Stimulated activated CD4-positive, alpha-beta T cell treated with anti-CD3 and anti-CD28 coated beads, Interleukin-2, amount 100 ng/mL, for 24 hours (primary cell): ENCODE measurements at regions not wholly inside any gene's neighbourhood (a gene's known extent, or its start where the extent isn't known, plus 50 kb on each side); places are given as distances from the start of the nearest gene placed in this dataset.
"Not testable (repeated sequence)": the region's sequence is repeated elsewhere in the genome, so short reads cannot be mapped to it uniquely, and the experiment has no call there.

Source experiments
- DNase-seq, 2 donors: peaks; one replicate each; pipeline ENCODE4 v3.0.0-alpha.2; 2020

DNA sequence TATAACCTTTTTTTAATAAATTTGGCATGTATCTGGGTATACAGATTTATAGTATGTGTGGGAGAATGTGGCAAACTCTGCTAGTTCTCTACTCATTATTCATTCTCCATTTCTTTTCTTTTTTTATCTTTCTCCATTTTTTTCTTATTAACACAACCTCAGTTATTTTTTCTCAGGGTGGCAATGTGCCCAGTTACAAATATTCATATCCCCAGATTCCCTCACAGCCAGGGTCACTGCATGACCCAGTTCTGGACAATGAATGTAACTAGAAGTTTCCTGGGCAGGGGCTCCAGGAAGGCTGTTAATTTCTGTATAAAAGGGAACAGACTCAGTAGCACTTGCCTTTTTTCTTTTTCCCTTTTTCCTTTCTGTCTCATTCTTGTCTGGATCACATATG, 95.6 kb downstream of the VCPKMT start:
- DNase-seq: no peak

DNA sequence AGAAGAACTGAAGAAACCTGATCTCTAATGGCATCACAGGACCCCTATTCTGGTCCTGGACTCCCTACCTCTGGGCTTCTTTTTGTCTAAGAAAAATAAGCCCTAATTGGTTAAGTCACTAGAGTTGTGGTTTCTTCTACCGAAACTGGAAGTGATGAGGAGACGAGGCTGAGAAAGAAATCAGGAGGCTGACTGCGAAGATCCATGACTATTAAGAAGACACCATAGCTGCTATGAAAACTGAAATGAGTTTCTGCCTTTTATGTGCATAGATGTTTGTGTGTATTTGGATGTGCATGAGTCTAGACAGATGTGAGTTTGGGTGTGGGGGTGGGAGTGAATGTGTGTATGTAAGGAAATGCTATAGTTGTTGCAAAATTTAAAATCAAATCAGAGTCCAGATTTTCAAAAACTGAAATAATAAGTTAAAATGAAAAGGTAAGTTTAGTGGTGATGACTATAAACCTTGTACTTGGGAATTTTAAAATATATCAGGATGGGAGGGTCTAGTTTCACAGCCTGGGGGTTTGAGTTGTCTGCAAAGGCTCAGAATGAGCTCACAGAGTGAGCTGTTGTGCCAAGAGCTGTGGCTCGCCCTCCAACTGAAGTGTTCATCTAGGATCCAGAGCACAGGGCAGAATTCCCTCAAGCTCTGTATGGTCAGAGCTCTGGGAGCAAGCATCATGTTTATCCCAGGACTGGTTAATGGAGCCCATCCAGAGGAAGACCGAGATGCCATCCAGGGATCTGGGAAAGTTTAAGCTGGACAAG, 94.9 kb downstream of the VCPKMT start:
- DNase-seq: no peak

DNA sequence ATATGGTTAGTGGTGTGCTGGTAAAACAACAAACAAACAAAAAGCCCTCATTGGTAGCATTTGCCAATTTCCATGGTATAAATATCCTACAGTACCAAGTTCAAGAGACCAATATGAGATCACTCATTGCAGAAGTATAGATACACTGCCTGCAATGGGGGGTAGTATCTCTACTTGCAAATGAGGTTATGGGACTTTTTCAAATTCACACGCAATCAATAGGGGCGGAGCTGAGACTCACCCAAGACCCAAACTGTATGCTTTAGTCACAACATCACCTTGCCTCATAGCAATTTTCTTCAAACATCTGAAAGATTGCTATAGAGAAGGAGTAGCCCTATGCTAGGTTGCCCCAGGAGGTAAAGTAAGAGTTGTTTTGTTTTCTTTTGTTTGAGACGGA, 93.7 kb downstream of the VCPKMT start:
- DNase-seq: no peak

DNA sequence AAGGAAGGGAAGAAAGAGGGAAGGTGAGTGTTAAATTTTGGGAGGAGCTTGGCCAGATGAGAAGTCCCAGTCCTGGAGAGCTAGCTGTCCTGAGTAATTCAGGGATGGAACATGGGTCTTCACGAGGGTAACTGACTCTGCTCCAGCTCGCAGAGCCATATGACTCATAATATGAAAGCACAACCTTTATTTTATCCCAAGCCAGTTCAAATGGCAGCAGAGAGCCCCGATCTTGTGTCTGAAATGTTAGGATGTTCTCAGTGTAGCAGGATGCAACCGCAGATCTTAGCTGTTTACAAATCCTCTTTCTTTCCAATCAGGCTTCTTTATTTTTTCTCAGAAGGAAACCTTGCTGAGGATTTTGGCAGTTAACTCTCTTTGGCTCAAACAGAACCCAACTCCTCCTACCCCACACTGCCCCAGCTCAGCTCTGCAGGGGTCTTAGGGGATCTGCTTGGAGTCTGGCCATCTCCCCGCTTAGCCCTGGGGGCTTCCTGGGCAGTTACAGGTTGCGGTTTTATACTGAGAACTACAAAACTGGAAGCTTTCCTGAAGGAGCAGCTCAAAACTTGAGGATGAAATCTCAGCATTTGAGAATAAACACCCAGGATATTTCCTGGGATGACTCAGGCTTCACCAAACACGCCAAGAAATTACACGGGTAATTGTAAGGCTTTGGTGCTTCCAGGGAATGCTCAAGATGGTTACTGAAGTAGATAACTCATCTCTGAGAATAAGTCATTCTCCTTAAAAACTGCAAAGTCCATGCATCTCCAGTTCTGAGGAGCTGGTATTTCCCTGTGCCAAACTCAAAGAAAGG, 92.5 kb downstream of the VCPKMT start:
- DNase-seq: no peak

DNA sequence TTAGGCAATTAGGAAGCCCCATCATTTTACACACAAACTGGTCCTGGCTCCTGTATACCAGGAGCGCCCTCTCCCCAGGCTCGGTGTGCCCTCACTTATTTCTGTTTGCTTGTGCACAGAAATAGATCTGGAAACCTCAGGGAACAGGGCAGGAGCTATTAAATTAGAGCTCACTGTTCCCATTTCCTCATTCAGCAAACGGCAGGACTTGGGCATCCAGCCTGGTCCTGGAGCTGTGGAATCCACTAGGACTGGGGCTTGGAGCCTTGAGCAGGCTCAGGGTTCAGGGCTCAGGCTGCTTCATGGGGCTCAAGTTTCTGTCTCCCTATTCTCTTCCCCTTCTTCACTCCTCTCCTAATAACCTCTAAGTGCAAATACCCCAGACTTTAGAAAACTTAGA, 91.3 kb downstream of the VCPKMT start:
- no peak for DNase-seq

DNA sequence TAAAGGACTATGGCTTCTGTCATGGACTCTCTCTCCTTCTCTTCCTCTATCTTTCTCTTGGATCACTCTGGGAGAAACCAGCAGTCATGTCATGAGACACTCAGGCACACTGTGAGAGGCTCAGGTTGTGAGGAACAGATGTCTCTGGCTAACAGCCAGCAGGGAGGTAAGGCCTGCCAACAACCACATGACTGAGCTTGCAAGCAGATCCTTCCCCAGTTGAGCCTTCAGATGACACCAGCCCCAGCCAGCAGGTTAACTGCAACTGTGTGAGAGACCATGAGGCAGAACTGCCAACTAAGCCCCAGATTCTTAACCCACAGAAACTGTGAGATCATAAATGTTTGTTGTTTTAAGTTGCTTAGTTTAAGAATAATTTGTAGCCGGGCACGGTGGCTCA, 90.6 kb downstream of the VCPKMT start:
- DNase-seq: no peak

DNA sequence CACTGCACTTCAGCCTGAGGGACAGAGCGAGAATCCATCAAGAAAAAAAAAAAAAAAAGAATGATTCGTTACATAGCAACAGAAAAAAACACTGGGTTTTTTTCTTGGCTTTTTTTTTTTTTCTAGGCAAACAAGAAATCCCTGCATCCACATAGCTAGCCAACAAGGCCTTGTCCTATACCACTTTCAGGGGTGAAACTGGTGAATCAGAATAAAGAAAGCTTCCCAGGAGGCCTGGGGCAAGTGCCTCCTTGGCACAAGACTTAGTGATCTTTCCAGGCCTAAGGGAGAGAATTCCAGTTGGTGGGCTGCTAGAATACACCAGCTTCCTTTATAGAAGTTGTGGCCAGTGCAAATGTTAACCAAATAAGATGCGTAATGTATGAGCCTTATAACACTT, 90.0 kb downstream of the VCPKMT start:
- DNase-seq: no peak

DNA sequence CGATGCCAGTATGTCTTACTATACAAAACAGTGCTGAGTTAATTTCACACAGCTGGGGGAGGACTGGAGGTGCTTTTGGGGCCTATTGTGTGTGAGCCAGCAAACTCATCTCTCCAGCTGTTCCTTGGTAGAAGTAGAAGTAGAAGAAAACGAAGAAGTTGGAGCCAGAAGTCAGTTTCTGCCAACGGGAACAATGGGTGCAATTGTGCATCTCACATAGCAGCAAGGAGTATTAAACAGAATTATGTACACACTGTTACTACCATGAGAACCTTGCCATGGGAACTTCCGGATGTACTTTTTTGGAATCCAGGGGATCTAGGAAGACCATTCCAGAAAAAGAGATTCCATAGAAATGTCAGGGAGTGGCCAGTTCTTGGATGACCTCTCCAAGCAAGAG, 88.6 kb downstream of the VCPKMT start:
- no peak for DNase-seq

DNA sequence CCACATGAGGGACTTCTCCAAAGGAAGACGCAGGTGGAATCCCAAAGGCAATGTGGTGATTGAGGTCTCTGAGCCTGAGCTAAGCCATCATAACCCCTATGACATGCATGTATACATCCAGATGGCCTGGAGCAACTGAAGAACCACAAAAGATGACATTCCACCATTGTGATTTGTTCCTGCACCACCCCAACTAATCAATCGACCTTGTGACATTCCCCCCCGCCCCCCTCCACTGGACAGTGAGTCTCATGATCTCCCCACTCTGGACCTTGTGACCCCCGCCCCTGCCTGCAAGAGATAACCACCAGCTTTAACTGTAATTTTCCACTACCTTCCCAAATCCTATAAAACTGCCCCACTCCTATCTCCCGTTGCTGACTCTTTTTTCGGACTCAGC, 87.9 kb downstream of the VCPKMT start:
- no peak for DNase-seq

DNA sequence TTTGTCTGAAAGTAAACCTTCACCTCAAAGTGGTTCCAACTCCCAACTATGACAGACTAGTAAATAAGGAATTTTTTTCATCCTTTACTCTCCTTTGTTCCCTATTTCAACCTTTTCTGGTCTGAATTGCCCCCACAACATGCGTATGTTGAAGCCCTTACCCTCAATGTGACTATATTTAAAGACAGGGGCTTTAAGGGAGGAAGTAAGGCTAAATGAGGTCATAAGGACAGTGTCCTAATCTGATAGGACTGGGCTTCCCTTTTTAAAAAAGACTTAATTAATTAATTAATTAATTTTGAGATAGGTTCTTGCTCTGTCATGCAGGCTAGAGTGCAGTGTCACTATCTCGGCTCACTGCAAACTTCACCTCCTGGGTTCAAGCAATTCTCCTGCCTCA, 86.3 kb downstream of the VCPKMT start:
- no peak for DNase-seq

DNA sequence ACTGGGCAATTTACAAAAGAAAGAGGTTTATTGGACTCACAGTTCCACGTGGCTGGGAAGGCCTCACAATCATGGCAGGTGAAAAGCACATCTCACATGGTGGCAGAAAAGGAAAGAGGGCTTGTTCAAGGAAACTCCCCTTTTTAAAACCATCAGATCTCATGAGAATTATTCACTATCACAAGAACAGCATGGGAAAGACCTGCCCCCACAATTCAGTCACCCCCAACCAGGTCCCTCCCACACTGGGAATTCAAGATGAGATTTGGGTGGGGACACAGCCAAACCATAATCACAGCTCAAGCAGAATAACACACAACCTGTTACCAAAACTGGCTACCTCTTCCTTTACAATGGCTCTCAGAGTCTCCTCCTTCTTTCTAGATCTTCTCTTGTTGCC, 85.5 kb downstream of the VCPKMT start:
- DNase-seq: not testable (repeated sequence)

DNA sequence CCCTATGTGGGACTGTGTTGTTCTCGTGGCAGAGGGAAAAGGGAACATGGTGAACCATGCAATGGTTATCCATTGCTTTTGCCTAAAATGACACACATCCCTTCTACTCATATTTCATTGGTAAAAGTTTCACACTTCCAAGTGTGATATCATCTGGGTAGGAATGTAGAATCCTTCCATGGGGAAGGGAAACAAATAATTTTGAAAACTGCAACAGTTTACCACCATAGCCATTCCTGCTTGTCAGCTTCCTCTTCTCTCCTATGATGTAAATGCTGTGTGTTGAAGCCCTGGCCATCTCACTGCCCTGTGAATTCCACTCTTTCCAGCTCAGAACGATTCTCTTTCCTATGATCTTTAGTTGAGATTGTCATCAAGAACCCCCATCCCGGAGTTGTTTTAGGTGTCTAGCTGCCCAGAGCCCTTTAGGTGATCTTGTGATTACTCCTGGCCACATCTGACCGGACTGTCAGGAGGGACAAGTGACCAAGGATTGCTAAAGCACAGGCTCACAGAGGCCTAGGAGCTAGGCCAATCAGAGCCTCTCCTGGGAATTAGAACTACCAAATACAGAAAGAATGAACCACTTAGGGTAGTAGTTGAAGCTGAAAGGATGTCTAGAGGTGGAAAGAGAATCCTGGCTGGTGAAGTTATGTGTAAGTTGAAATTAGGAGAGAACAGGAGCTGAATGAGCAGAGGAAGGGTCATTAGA, 84.6 kb downstream of the VCPKMT start:
- no peak for DNase-seq

DNA sequence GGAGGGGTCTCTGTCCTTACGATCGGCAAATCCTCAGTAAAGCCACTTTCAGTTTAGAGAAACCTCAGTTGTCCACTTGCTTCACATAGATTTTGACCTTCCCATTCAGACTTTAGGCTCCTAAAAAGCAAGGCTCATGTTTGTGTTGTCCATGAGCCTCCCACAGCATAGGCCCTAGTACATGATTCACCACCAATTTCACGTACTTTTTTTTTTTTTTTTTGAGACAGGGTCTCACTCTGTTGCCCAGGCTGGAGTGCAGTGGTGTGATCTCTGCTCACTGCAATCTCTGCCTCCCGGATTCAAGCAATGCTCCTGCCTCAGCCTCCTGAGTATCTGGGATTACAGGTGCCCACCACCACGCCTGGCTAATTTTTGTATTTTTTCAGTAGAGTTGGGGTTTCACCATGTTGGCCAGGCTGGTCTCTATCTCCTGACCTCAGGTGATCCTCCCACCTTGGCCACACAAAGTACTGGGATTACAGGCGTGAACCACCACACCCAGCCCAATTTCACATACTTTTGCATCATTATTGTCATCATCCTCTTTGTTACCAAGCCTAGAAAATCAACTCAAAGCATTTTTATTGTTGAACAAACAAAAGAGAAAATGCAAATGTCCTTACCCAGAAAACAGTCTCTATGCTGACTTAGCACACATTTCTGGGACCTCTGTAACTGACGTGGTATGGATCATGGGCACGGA, 83.8 kb downstream of the VCPKMT start:
- DNase-seq: not testable (repeated sequence)

DNA sequence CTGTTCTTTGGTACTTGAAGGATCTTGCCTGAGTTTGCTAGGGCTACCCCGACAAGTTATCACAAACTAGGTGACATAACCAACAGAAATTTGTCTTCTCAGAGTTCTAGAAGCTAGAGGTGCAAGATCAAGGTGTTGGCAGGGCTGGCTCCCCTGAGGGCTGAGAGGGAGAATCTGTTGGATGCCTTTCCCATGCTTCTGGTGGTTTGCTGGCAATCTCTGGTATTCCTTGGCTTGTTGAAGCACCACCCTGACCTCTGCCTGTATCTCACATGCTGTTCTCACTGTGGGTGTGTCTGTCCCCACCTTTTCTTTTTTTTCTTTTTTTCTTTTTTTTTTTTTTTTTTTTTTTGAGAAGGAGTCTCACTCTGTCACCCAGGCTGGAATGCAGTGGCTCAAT, 81.2 kb downstream of the VCPKMT start:
- no peak for DNase-seq

DNA sequence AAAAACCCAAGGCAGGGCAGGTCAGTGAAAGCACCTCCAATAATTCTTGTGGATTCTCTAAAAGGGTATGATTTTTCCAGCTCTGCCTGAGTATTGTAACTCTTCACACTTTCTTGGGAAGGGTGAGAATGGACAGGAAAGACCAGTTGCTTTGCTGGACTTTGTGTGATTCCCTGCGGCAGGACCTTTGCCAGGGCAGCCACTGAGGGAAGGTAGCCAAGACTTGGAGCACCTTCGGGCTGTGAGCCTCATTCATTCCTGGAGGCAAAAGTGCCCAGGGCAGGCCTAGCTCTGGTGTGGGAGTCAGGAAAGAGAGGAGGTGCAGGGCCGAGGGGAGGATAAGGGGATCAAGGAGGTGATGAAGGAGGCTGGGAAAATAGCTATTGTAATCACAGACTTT, 80.2 kb downstream of the VCPKMT start:
- no peak for DNase-seq

DNA sequence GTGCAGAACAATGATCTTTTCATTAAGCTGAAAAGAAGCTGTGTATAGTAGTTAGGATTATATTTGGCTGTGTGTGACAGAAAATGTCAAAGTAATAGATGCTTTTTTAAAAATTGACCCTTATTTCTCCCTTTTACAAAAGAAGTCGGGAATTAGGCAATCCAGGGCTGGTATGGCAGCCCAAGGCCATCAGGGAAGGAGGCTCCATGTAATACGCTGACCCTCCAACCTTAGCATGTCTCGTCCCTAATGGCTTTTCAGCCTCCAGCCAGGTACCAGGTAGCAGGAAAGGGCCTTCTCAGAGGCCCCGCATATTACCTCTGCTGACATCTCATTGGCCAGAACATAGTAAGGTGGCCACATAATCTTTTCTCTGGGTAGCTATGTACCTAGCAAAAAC, 79.7 kb downstream of the VCPKMT start:
- no peak for DNase-seq

DNA sequence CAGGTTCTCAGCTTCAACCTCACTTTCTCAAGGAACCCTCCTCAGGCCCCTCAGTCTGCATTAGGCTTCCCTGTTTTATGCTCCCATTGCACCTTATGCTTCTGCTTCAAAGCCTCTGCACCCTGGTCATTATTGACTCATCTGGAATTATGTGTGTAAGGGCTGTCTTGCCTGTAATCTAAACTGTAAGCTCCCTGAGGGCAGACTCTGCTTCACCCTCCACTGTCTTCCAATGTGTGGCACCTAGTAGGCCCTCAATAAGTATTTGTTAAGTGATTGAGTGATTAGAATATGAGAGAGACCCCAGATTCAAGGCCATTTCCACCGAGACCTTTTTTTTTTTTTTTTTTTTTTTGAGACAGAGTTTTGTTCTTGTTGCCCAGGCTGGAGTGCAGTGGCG, 79.1 kb downstream of the VCPKMT start:
- DNase-seq: no peak

DNA sequence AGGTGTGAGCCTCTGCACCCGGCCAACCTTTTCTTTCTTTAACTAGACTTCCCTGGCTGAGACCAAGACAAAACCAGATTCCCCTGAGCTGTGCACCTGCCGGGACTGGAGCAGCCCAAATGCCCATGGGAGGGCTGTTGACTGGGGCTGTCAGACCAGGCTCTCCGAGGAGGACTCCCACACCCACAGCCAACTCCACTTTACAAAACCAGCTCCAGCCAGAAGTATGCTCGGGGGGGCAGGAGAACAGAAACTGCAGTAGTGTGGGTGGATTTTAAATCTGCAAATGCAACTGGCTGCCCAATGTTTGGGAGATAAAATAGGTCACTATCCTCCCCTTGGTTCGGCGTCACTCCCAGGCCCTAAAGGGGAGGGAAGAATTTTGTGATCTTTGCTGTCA, 78.5 kb downstream of the VCPKMT start:
- DNase-seq: no peak

DNA sequence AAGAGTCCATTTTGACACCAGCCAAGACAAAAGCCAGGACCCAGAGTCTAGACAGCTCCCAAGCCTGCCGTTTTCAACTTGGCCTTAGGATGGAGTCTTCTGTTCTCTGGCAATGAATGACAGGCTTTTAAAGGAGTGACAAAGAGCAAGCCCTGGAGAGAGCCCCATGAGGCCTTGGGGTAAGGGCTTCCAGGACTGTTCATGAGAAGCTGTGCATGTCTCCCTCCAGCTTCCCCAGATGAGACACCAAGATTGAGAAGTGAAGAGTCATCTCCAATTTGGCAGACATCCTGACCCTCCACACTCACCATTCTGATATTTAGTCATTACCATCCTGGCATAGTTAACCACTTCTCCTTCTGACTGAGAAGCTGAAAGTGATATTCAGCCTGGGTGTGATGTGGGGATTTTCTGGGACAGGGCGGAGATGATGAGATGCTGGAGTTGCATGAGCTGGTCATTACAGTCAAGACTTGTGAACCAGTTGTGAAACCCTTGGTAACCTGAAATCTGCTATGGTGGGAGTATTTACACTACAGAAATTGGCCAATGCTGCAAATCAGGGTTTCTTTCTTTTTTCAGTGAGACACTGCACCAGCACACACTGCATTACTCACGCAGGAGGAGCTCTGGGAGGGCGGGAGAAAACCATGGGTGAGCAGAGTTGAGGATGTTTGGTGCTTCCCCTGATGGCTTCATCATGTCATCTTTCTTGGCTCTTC, 77.8 kb downstream of the VCPKMT start:
- DNase-seq: peak; percentile 72 to 75

DNA sequence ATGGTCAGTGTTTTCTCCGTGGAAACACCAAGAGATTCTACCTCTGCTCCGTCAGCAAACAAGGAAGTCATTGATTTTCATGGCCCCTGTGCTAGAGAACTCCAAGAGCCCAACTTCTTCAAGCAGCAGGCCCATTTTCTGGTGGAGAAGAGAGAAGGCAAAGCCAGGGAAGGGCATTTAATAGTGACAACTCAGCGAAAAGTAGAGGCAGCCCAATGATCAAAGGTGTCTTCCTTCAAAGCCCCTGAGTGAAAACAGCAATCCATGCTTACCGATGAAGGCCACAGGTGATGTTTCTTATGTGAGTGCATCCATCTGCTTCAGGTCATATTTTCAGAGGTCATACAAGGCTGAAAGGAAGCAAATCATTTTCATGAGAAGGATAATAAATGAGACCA, 77.3 kb downstream of the VCPKMT start:
- no peak for DNase-seq

DNA sequence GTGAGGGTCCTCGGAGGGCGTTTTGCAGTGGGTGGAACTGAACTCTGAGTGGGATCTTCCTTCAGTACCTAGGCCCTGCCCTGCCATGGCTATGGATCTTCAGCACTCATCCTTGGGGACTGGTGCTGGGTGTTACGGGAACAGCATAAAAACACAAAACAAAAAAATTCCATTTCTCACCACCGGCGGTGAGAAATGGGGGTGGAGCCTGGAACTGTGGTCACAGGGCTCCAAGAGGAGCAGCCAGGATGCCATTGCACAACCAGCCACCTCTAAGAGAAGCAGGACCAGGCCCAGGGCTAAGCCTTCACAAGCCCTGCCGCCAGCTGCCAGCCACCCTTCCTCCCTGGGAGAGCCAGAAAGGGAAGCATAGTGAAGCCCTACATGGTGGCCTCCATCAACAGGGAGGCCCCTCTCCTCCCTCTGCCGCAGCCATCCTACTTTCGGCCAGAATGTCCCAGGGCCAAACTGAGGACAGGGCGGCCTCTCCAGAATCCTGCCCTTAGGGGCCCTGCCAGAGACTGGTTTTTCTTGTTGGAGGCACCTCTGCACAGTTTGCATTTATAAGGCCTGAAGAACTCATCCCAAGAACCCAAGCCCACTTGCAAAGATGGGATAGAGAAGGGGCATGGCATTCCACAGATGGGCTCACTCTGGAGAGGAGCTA, 76.5 kb downstream of the VCPKMT start:
- DNase-seq: peak in 1 of 2 donors; percentile 27

DNA sequence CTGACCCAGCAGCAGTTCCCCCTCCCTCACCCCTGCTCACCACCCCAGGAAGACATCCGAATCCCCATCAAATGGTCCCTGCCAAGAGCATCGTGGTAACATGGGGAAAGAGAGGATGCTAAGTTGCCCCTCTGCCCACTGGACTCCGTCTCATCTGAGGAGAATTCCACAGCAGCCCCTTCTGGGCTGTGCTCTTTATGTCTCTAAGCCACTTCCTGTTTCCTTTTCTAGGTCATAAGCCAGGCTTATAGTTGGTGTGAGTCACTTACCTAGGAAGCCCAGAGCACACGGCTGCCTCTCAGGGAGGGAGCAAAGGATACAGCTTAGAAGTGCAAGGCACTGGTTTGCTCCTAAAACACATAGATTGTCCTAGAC, 76.0 kb downstream of the VCPKMT start:
- peak; percentile 33 to 42 for DNase-seq
